GM23248 (cell line): ENCODE measurements at regions not wholly inside any gene's neighbourhood (a gene's known extent, or its start where the extent isn't known, plus 50 kb on each side); places are given as distances from the start of the nearest gene placed in this dataset.

Experiments used
- DNase-seq: peaks from one replicate; pipeline ENCODE4 v3.0.0-alpha.2; 2015
- H2AFZ ChIP-seq: fragments of 200-600 bp; sonication (generic); 2 replicates; pipeline ENCODE4 v1.6.1; 2016; ENCODE audit warnings: antibody characterized with exemption
- H3F3A ChIP-seq: fragments of 200-600 bp; sonication (generic); 2 replicates; pipeline ENCODE4 v1.6.1; 2016; ENCODE audit warnings: mild to moderate bottlenecking, antibody characterized with exemption, mixed run types; ENCODE audit not compliant: insufficient read depth
- H3K27ac ChIP-seq: fragments of 200-600 bp; sonication (generic); 2 replicates; pipeline ENCODE4 v1.5.1; 2016; ENCODE audit warnings: mild to moderate bottlenecking
- H3K27me3 ChIP-seq: fragments of 200-600 bp; sonication (generic); replicated peaks from 2 replicates; pipeline ENCODE4 v1.6.1; 2016; ENCODE audit warnings: mild to moderate bottlenecking; ENCODE audit not compliant: insufficient read depth
- H3K36me3 ChIP-seq: fragments of 200-600 bp; sonication (generic); 2 replicates; pipeline ENCODE4 v1.6.1; 2016; ENCODE audit warnings: low read depth, mild to moderate bottlenecking
- H3K4me1 ChIP-seq: fragments of 200-600 bp; sonication (generic); 2 replicates; pipeline ENCODE4 v1.6.1; 2016; ENCODE audit warnings: mild to moderate bottlenecking; ENCODE audit not compliant: insufficient read depth
- H3K4me2 ChIP-seq: fragments of 200-600 bp; sonication (generic); one replicate; pipeline ENCODE4 v1.6.1; 2016; ENCODE audit warnings: mild to moderate bottlenecking; ENCODE audit not compliant: unreplicated experiment
- H3K4me3 ChIP-seq: fragments of 200-600 bp; sonication (generic); 2 replicates; pipeline ENCODE4 v1.5.1; 2016; ENCODE audit warnings: mild to moderate bottlenecking
- H3K79me2 ChIP-seq: fragments of 200-600 bp; sonication (generic); 2 replicates; pipeline ENCODE4 v1.6.1; 2016; ENCODE audit warnings: mild to moderate bottlenecking; ENCODE audit not compliant: insufficient read depth
- H3K9ac ChIP-seq: fragments of 200-600 bp; sonication (generic); 2 replicates; pipeline ENCODE4 v1.6.1; 2016; ENCODE audit warnings: mild to moderate bottlenecking
- H3K9me2 ChIP-seq: fragments of 200-600 bp; sonication (generic); 2 replicates; pipeline ENCODE4 v1.6.1; 2016; ENCODE audit warnings: mixed run types, mild to moderate bottlenecking, moderate library complexity; ENCODE audit not compliant: insufficient read depth
- H3K9me3 ChIP-seq: fragments of 200-600 bp; sonication (generic); one replicate; pipeline ENCODE4 v1.6.1; 2017; ENCODE audit warnings: low read depth
- H4K20me1 ChIP-seq: fragments of 200-600 bp; sonication (generic); 2 replicates; pipeline ENCODE4 v1.6.0; 2016; ENCODE audit not compliant: insufficient read depth
- EZH2 ChIP-seq: fragments of 200-600 bp; sonication (generic); IDR thresholded peaks from 2 replicates; pipeline ENCODE4 v1.6.1; 2018; ENCODE audit warnings: antibody characterized with exemption, mild to moderate bottlenecking; ENCODE audit not compliant: insufficient read depth, poor library complexity, severe bottlenecking
- EZH2phosphoT487 ChIP-seq: fragments of 200-600 bp; sonication (generic); IDR thresholded peaks from 2 replicates; pipeline ENCODE4 v1.6.1; 2018; ENCODE audit warnings: antibody characterized with exemption, moderate library complexity, mild to moderate bottlenecking, low read depth; ENCODE audit not compliant: insufficient read depth
- WGBS, 2 experiments: methylation state at CpG; one replicate each; pipeline ENCODE4 v1.1.6; 2015 to 2017; ENCODE audit warnings: low lambda C conversion rate in 2 of 2, low coverage in 1 of 2; ENCODE audit errors: missing lambda C conversion rate in 2 of 2; 5-methylcytosine and 5-hydroxymethylcytosine counted together
- in situ Hi-C: fragments of 300-500 bp; cut with MboI; formaldehyde crosslinking; loops from 2 replicates; pipeline ENCODE4 v1.15.0; 2020

DNA sequence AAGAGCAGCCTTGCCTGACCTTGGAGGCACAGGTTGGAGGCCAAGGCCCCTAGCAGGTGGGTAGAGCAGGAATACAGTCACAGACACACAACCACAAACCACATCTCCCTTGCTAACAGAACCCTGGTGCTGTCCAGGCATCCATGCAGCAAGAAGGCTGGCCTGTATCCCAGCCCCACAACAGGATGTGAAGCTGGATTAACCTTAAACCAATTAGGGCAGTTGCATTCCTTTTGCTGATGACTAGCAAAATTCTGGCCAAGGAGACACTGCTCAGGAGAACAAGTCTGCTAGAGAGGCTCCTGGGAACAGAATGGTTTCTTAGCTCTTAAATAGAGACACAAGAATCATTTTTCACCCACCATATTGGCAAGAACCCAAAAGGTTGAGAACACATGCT lies 97.8 kb downstream of the C5orf15 start:
- Histone ChIP-seq H3K4me1 (peaks cover 18% of the 10 kb centered on the region), H3K27me3 (peaks cover 2% of the 10 kb centered on the region), H3K36me3 (no peaks in the 10 kb centered on the region), H3K9me2 (no peaks in the 10 kb centered on the region), H3K9ac (no peak overlapping the region), H4K20me1 (no peaks in the 10 kb centered on the region), H3K79me2 (no peaks in the 10 kb centered on the region), H3K4me3 (no peak overlapping the region), H3F3A (peaks cover 8% of the 10 kb centered on the region; the same call in 1 of the 2 replicates), H2AFZ (no peak overlapping the region), H3K9me3 (no peaks in the 10 kb centered on the region), H3K4me2 (no peak overlapping the region), H3K27ac (no peak overlapping the region)
- in situ Hi-C loops = no loop called here
- DNase-seq = peak; percentile 78
- TF ChIP-seq EZH2phosphoT487 (no peak), EZH2 (no peak)

DNA sequence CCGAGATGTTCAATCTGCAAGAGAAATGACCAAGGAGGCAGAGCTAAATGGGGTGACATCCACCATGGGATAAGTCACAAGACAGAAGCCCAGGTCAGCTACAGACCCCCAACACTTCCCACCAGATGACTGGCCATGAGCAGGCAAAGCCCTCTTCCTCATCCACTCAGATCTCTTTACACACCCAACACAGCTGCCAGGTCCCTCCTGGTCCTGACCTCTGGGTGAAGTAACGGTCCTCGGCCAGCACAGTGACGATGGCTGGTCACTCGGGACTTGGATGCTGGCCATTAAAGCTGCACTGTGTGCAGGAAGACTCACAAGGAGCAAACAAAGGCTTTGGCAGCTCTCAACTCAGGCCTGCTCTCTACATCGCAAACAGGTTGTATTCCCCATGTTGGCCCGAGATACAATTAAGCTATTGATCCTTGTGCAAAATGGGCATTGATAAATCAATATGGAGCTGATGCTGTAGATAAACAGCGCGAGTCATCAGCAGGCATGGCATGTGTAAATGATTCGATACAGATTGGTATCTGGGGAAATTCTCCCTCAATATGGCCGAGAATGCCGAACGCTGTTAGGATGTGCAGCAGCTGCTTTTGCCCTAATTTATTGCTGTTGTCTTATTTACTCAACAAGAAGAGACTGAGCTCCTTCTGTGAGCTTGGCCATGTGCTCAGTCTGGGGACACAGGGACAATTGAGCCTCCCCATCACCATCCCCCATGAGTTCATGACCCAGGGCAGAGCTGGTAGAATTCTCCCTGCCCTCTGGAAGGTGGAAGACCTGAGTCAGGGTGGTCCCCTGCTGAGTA lies 98.7 kb downstream of the C5orf15 start:
- in situ Hi-C loops = no loop called here
- Histone ChIP-seq H3K27me3 (peaks cover 9% of the 10 kb centered on the region), H3K27ac (no peak overlapping the region), H3K9me3 (no peaks in the 10 kb centered on the region), H3K4me1 (peaks cover 18% of the 10 kb centered on the region), H3K4me3 (no peak overlapping the region), H3K9ac (no peak overlapping the region), H3F3A (peaks cover 8% of the 10 kb centered on the region; the same call in 1 of the 2 replicates), H3K79me2 (no peaks in the 10 kb centered on the region), H3K36me3 (no peaks in the 10 kb centered on the region), H3K9me2 (no peaks in the 10 kb centered on the region), H2AFZ (0 out of 2 replicates have a peak overlapping the region, but pooled peaks have one; percentile 37), H3K4me2 (no peak overlapping the region), H4K20me1 (no peaks in the 10 kb centered on the region)
- no peak for TF ChIP-seq EZH2
- no peak for TF ChIP-seq EZH2phosphoT487
- WGBS, 2 experiments = 46 to 50% methylated on average over 13 of the region's 13 CpGs
- DNase-seq = peak; percentile 8

DNA sequence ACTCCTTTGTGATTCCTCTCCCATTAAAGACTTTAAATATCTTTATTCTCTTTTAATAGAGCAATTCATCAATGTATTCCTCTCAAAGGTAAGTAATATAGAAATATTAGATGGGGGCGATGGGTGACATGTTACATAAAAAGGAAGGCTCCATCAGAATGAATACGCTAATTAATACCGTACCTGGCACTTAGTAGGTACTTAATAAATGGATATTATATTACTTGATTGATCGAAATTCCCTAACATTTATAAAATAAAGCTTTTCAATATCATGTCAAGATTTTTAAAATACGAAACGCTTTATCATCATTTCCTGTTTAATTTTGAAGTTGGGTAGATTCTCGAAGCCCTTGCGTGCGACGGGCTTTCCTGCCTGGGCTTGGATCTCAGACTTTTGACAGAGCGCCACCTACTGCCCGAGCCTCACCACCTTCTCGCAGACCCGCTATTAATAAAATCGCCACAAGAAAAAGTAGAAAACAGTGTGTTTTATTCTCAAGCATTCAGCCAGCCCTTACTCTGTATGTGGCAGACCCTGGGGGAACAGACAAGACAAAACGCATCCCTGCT lies 99.4 kb downstream of the C5orf15 start:
- WGBS, 2 experiments = 17 to 19% methylated on average over 16 of the region's 16 CpGs
- Histone ChIP-seq H3K36me3 (no peaks in the 10 kb centered on the region), H3K9me2 (no peaks in the 10 kb centered on the region), H3K4me3 (no peak overlapping the region), H2AFZ (0 out of 2 replicates have a peak overlapping the region, but pooled peaks have one; percentile 37), H3K27ac (no peak overlapping the region), H3K4me2 (no peak overlapping the region), H3K79me2 (no peaks in the 10 kb centered on the region), H3F3A (peaks cover 4% of the 10 kb centered on the region; the same call in 1 of the 2 replicates), H3K9ac (no peak overlapping the region), H3K9me3 (no peaks in the 10 kb centered on the region), H3K4me1 (peaks cover 12% of the 10 kb centered on the region), H3K27me3 (peaks cover 9% of the 10 kb centered on the region), H4K20me1 (no peaks in the 10 kb centered on the region)
- in situ Hi-C loops = no loop called here
- peak; percentile 90 for DNase-seq
- TF ChIP-seq EZH2 (no peak), EZH2phosphoT487 (no peak)

DNA sequence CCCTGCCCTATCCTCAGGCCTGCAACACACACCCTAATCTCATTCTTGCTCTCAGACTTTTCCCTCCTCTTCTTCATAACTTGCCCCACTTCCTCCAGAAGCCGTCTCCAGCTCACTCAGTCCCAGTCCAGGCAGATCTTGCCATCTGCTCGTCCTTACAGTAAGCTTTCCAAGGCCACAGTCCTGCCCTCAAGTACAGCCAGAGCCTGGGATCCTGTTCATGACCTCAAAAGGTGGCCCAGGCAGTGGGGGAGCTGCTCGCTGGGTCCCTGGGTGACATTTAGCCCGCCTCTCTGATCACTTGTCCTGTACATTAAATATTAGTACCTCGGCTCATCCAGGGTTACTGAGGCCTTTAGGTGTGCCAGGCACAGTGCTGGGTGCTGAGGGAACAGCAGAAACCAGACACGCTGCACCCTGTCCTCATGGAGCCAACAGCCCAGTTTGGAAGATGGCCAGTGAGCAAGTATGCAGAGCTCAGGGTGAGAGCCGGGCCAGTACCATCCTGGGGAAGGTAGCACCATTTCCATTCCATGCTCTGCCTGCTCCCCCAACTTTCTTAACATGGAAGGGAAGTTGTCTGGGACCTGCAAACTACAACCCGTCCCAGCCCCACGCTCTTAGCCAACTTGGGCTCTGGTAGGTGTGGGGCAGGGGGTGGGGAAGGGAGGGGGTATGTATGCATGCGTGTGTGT lies 100.4 kb downstream of the C5orf15 start:
- H3K9ac ChIP-seq = no peak overlapping the region
- 0 out of 2 replicates have a peak, but pooled peaks cover 4% of the 10 kb centered on the region for H3F3A ChIP-seq
- H4K20me1 ChIP-seq = no peaks in the 10 kb centered on the region
- H3K27me3 ChIP-seq = peaks cover 9% of the 10 kb centered on the region
- H3K9me3 ChIP-seq = no peaks in the 10 kb centered on the region
- TF ChIP-seq EZH2phosphoT487 (no peak), EZH2 (no peak)
- no peaks in the 10 kb centered on the region for H3K79me2 ChIP-seq
- no peaks in the 10 kb centered on the region for H3K36me3 ChIP-seq
- H3K9me2 ChIP-seq = no peaks in the 10 kb centered on the region
- H2AFZ ChIP-seq = no peak overlapping the region
- H3K27ac ChIP-seq = no peak overlapping the region
- peaks cover 8% of the 10 kb centered on the region for H3K4me1 ChIP-seq
- in situ Hi-C loops = no loop called here
- no peak overlapping the region for H3K4me3 ChIP-seq
- no peak for DNase-seq
- 70 to 74% methylated on average over 9 to 10 of the region's 10 CpGs for WGBS, 2 experiments
- H3K4me2 ChIP-seq = no peak overlapping the region
